ENCODE measurements at regions not wholly inside any gene's neighbourhood (a gene's known extent, or its start where the extent isn't known, plus 50 kb on each side); places are given as distances from the start of the nearest gene placed in this dataset.
"Not testable (repeated sequence)": the region's sequence is repeated elsewhere in the genome, so short reads cannot be mapped to it uniquely, and the experiment has no call there.

DNA sequence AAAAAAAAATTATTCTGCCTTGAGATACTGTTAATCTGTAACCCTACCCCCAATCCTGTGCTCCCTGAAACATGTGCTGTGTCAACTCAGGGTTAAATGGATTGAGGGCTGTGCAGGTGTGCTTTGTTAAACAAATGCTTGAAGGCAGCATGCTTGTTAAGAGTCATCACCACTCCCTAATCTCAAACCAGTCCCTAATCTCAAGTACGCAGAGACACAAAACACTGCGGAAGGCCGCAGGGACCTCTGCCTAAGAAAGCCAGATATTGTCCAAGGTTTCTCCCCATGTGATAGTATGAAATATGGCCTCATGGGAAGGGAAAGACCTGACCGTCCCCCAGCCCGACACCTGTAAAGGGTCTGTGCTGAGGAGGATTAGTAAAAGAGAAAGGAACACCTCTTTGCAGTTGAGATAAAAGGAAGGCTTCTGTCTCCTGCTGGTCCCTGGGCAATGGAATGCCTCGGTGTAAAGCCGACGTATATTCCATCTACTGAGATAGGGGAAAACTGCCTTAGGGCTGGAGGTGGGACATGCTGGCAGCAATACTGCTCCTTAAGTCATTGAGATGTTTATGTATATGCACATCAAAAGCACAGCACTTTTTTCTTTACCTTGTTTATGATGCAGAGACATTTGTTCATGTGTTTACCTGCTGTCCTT lies 402.6 kb downstream of the TBC1D32 start:
- not testable (repeated sequence) for H3K27ac ChIP-seq, H3K4me3 ChIP-seq

DNA sequence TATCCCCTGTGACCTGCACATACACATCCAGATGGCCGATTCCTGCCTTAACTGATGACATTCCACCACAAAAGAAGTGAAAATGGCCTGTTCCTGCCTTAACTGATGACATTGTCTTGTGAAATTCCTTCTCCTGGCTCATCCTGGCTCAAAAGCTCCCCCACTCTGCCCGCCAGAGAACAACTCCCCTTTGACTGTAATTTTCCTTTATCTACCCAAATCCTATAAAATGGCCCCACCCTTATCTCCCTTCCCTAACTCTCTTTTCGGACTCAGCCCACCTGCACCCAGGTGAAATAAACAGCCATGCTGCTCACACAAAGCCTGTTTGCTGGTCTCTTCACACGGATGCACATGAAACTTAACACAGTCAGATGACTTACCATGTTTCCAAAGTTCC lies 403.8 kb downstream of the TBC1D32 start:
- not testable (repeated sequence) for H3K4me3 ChIP-seq, H3K27ac ChIP-seq

DNA sequence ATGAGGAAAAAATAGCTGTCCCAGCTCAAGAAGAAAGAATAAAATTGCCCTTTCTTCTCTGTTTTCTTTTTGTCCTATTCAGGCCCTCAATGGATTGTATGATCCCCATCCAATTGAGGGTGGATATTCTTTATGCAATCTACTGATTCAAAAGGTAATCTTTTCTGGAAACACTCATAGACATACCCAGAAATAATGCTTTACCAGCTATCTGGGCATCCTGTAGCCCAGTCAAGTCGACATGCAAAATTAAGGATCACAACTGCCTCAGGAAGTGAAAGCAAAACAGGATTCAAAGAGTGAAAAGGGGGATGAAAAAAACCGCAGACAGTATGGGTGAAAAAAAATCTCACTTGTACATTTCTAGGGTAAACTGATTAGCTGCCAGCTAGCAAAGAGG lies 410.1 kb downstream of the TBC1D32 start:
- H3K4me3 ChIP-seq, result no peak overlapping the region

DNA sequence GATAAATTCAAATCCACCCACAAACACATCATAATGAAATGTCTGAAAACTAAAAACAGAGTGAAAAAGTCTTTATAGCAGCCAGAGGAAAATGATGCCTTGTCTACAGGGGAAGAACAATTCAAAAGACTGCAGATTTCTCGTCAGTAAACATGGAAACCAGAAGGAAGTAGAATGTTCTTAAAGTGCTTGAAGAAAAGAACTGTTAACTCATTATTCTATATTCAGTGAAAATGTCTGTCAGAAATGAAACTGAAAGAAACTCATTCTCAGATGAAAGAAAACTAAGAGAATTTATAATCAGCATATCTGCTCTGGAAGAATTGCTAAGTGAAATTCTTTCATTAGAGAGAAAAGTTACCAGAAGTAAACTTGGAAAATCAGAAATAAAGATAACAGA lies 416.1 kb downstream of the TBC1D32 start:
- Histone ChIP-seq H3K27ac (no peak overlapping the region), H3K4me3 (no peak overlapping the region)

More for the DNA sequence above, 410.1 kb downstream of the TBC1D32 start:
- H3K27ac ChIP-seq, result no peak overlapping the region

DNA sequence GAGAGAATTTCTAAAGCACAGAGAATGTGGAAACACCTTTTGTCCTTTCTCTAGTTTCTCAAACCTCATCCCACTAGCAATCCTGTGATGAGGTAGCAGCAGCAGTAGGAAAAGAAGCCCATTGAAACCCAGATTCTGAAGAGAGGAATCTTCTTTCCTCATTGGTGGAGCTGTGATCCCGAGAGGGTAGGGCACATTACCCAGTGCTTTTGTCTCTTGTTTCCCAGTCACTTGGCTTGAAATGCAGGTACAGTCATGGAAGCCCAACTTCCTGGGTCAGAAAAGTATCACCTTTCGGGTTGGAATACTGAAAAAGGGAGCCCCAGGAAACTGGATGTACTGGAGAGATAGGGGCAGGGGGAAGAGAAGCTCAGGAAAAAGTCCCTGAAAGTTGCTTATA lies 417.4 kb downstream of the TBC1D32 start:
- no peak overlapping the region for H3K4me3 ChIP-seq

DNA sequence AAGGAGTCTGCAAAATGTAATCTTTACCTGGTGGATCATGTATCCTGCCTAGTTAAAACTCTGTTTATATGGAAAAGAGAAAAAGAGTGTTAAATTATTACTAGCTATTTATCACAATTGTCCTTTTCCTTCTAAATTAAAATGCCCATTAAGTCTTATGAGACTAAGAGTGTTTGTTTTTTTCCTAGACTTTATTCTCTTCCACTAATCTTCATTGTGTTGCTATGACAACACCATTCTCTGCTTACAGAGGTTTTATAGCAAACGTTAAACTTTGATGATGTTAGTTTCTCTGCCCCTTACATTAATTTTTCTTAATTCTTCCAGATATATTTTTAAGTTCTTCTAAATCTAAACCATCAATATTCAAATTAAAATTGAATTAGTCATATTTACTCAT lies 420.8 kb downstream of the TBC1D32 start:
- H3K4me3 ChIP-seq, result no peak overlapping the region
- H3K27ac ChIP-seq, result no peak overlapping the region

More for the DNA sequence above, 417.4 kb downstream of the TBC1D32 start:
- no peak overlapping the region for H3K27ac ChIP-seq

DNA sequence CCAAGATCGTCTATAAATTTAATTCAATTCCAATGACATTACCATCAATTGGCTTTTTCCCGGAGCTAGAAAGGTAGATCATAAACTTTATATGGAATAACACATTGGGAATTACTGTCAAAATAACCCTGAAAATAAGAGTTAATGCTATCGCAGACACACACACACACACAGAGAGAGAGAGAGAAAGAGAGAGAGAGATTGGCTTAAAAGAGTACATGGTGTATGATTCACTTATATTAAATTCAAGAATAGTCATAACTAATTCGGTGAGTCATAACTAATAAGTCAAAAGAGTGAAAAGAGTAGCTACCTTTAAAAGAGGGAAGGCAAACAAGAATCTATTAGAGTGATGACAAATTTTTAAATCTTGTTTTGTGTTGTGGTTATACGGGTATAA lies 425.5 kb downstream of the TBC1D32 start:
- H3K4me3 ChIP-seq, result no peak overlapping the region
- H3K27ac ChIP-seq, result no peak overlapping the region

DNA sequence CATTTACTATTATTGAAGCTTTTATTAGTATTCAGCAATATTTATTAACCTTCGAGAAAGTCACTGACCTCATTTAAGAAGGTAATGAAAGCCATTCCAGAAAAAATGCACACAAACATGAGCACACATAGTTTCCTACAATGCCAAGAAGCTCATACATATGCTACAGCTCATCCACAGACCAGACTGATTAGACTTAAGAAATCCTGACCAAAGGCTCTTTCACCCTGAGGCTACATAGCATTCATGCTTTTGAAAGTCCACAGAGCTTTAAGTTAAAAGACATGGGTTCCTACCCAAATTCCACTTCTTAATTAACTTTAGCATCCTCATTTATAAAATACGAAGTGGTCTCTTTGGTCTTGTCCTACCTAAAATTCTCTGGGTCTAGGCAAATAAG lies 430.4 kb downstream of the TBC1D32 start:
- Histone ChIP-seq H3K27ac (no peak overlapping the region), H3K4me3 (no peak overlapping the region)

DNA sequence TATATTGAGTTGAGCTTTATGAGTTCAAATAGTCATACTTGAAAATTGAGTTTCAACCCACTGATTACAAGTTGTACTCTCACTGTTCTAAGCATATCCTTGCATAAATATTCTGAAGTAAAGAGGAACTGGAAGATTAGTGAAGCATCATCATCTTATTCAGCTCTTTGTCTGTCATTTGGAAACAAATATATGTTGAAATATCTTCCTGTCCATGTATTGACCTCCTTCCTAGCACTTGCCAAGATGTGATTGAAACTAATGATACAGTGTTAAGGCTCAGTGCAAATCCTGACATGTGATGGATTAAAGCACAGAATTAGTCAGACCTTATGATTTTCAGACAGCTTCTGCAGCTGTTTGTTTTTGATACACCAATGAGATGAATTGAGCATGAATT lies 434.3 kb downstream of the TBC1D32 start:
- Histone ChIP-seq H3K27ac (no peak overlapping the region), H3K4me3 (no peak overlapping the region)

DNA sequence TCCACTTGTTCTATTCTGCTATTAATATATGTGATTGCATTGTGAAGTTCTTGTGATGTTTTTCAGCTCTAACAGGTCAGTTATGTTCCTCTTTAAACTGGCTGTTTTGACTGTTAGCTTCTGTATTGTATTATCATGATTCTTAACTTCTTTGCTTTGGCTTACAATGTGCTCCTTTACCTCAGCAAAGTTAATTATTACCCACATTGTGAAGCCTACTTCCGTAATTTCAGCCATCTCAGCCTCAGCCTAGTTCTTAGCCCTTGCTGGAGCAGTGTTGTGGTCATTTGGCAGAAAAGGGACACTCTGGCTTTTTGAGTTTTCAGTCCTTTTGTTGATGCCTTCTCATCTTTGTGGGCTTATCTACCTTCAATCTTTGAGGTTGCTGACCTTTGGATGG lies 440.2 kb downstream of the TBC1D32 start:
- H3K4me3 ChIP-seq, result no peak overlapping the region
- H3K27ac ChIP-seq, result no peak overlapping the region

DNA sequence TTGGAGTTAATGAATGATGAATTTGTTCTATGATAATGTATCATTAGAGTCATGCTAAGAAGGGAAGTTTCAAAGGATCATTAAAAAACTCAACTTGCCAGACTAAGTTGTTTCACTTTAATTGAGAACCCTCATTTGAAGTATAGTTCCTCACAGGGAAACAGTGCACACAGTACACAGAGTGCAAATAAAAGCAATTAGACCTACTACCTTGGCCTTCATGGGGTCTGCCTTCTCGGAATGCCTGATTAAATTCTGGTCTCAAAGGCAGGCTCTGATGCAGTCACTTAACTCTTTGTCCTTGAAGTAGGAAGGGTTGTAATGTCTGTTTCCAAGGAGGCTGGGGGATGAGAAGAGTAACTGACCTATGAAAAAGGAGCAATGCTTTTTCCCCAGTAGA lies 457.3 kb downstream of the TBC1D32 start:
- Histone ChIP-seq H3K4me3 (no peak overlapping the region), H3K27ac (no peak overlapping the region)

DNA sequence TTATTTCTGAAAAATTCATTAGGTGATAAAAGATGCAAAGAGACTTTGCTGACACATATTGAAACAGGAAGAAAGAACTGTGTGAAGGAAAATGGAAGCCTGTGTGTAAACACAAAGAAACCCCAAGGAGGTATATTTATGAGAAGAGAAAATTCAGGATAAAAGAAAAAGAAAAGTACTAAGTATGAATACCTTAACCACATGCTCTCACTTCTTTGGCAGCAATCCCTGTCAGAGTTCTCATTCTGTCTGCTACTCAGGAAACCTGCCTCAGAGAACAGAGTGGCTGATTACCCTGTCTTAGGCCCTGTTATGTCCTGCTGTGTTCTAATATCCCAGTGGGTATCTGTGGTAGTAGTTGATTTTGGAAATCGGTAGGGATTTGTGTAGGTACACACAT lies 457.9 kb downstream of the TBC1D32 start:
- Histone ChIP-seq H3K4me3 (no peak overlapping the region), H3K27ac (no peak overlapping the region)

DNA sequence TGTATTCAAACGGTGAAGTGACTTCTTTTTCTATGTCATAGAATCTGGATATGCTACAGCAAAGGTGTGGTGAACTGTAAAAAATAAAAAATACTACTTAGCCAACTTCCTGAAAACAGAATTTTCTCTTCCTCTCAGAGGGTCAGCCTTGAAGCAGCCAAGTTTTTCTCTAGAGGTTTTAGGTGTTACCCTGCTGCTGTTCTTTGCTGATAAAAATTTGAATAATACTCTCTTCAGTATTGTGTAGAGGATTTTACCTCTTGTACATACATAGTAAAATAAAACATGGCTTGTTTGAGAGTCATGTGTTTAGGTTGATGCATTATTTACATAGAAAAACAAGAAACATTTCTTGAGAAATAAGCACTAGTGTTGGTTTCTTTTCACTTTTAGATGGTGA lies 458.4 kb downstream of the TBC1D32 start:
- Histone ChIP-seq H3K4me3 (no peak overlapping the region), H3K27ac (no peak overlapping the region)

DNA sequence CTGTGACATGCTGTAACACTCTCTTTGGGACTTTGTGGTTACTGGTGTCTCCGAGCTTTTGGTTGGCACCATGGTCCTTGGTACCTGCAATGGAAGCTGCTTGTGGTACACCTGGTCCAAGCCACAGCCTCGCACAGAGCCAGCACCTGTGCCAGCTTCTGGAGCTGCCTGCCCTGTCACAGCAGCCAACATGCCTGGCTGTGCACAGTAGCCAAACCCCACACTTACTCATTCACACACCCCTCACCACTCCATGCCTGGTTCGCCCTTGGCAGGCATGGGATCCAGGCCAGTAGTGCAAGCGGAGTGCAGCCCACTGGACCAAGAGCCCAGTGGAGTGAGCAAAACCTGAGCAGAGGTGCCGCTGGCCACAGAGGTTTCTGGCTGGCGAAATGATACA lies 459.9 kb downstream of the TBC1D32 start:
- H3K4me3 ChIP-seq, result no peak overlapping the region
- H3K27ac ChIP-seq, result no peak overlapping the region

DNA sequence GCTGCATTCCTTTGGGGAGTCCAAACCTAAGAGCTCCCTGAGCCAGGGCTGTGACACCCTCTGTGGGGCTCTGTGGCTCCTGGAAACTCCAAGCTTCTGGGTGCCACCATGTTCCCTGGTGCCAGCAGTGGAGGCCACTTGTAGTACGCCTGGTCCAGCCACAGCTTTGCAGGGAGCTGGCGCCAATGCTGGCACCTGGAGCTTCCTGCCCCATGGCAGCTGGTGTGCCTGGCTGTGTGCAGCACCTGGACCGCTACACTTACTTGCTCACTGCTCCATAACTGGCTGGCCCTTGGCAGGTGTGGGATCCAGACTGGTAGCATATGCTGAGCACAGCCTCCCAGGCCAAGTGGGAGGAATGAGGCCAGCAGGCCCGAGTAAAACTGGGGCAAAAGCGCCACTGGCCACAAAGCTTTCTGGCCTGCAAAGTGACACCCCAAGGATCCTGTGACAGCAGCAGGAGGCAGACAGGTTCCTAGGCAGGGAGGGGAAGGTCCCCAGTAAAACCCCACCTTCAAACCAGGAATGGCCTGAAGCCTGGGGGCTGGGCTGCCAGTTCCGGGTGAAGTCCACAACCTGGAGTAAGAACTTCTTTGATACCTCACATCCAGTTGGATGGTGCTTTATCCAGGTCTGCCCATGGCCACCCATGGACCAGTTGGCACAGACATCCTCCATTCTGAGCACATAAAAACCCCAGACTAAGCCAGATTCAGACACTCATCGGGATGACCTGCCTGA lies 461.0 kb downstream of the TBC1D32 start:
- Histone ChIP-seq H3K4me3 (no peak overlapping the region), H3K27ac (no peak overlapping the region)

DNA sequence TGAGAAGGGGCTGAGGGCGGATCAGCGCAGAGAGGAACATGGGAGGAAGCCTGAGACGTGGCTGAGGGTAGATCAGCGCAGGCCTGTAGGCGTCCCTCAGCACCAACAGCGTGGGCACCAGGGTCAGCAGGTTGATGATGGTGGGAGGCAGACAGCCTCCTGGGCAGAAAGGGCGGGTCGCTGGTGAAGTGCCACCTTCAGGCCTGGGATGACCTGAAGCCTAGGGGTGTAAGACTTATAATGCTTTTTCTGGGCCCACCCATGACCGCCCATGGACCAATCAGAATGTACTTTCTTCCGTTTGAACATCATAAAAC lies 462.1 kb downstream of the TBC1D32 start:
- H3K4me3 ChIP-seq, result no peak overlapping the region
- no peak overlapping the region for H3K27ac ChIP-seq

DNA sequence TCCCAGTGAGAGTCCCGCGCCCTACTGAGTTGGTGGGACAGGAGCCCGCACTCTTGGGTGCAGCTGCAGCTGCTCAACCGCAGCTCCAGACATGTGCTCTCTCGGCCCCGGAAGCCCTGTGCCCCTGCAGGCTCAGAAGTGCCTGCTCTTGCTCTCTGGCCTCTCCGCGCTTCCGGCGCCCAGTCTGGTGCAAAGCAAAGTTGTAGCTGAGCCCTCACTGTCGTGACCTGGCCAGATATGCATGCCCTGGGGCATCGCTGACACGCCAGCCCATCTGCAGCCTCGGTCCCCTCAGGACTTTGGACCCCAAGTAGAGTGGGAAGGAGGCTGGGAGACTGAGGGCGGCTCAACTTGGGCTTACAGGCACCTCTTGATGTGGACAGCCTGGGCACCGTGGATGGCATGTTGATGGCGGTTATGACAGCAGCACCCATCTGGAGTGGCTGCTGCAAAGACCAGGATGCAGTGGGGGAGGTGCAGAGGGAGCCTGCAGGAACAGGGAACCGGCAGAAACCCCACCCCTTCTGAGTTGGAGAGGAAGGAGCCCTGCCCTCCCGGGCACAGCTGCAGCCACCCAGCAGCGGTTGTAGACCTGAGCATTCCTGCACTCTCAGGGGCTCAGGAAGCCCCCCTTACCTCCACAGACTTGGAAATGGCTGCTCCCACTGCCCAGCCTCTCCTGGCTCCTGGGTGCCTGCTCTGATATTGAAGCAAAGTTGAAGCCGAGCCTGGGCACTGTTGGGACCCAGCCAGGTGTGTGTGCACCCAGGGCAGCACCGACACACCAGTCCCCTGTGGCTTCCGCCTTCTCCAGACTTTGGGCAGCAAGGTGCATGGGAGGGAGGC lies 462.6 kb downstream of the TBC1D32 start:
- H3K27ac ChIP-seq, result no peak overlapping the region

DNA sequence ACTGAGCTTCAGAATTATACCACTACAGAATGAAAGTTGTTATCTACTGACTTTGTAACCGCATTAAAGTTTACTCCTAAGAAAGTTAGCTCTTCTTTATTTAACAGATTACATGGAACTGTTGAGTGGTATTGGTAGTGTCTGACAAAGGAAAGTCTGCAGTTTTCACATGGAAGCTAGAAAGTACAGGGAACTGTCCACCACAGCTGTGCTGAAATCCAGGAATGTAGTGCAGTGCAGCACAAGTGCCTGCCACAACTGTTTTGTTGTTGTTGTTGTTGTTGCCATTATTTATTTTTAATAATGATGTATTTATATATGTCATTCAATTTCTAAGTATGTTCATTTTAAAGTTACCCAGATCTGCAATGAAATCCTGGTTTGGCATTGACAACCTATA lies 464.9 kb downstream of the TBC1D32 start:
- no peak overlapping the region for H3K4me3 ChIP-seq
- no peak overlapping the region for H3K27ac ChIP-seq

More for the DNA sequence above, 462.6 kb downstream of the TBC1D32 start:
- no peak overlapping the region for H3K4me3 ChIP-seq

DNA sequence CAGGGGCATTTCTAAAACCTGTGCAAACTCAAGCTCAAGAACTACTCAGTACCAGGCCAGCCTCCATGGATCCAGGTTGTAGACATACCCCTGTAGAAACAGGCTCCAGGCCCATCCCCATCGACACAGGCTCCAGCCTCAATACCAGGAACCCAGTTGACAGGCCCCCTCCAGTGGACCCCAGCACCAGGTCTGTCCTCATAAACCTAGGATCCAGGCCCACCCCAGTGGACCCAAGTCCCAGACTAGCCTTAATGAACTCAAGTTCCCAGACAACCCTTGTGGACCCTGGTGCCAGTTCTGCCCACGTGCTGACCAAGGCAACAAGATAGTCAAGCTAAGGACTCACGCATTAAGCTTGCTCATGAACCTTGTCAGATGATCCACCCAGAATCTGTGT lies 476.9 kb downstream of the TBC1D32 start:
- Histone ChIP-seq H3K27ac (no peak overlapping the region), H3K4me3 (no peak overlapping the region)

DNA sequence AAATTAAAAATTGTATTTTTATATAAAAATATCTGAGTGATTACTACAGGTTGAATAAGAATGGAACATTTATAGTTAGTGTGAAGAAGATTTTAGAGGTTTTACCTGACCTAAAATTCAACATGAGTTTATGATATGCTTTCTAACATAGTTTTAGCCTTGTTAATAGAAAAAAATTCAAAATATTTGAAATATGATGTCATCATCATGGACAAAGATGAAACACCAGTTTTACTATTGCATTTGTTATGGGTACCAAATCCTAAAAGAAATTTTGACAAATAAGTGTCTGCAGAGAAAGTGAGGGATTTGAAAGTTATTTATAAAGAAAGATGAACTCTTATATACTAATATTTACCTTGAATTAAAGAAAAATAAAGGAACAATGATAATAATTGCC lies 479.7 kb downstream of the TBC1D32 start:
- no peak overlapping the region for H3K4me3 ChIP-seq
- H3K27ac ChIP-seq, result no peak overlapping the region

DNA sequence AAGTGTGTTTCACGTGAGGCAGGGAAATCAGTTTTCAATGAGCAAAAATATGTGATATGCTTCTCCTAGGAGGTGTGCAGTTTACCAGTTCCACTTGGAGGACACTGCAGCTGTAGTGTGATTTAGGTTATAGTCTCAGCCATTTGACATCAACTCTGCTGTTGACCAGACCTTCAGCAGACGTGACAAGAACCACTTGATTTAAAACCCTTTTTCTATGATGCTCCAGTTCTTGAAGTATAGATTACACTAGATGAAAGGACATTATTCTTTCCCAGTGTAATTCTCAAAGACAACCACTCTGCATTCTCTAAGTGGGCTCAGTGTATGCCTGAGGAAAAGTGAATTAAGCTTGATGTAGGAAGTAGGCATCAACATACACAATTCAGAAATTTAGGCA lies 480.8 kb downstream of the TBC1D32 start:
- no peak overlapping the region for H3K4me3 ChIP-seq
- H3K27ac ChIP-seq, result no peak overlapping the region
